ENCODE measurements at regions not wholly inside any gene's neighbourhood (a gene's known extent, or its start where the extent isn't known, plus 50 kb on each side); places are given as distances from the start of the nearest gene placed in this dataset.

GRCh38 chr10:89909752-89910151 lies 208.4 kb downstream of the KIF20B start:
- intact Hi-C loops (cut with DNase I): no loop called here
- no peaks in the 10 kb centered on the region for H3K9me3 ChIP-seq

GRCh38 chr10:89915021-89915420 lies 213.6 kb downstream of the KIF20B start:
- Histone ChIP-seq H3K4me3 (no peak overlapping the region), H3K9me3 (no peaks in the 10 kb centered on the region), H3K27me3 (no peaks in the 10 kb centered on the region), H3K4me1 (no peaks in the 10 kb centered on the region), H3K27ac (no peak overlapping the region), H3K36me3 (no peaks in the 10 kb centered on the region)
- TF ChIP-seq POLR2AphosphoS5 (IDR thresholded peaks at IDR 0.05; ENCODE audit: insufficient read depth in 1 of 2, low read depth in 1 of 2) (no peak), POLR2A (IDR thresholded peaks at IDR 0.05) (no peak)
- TF ChIP-seq, protein P1, sequence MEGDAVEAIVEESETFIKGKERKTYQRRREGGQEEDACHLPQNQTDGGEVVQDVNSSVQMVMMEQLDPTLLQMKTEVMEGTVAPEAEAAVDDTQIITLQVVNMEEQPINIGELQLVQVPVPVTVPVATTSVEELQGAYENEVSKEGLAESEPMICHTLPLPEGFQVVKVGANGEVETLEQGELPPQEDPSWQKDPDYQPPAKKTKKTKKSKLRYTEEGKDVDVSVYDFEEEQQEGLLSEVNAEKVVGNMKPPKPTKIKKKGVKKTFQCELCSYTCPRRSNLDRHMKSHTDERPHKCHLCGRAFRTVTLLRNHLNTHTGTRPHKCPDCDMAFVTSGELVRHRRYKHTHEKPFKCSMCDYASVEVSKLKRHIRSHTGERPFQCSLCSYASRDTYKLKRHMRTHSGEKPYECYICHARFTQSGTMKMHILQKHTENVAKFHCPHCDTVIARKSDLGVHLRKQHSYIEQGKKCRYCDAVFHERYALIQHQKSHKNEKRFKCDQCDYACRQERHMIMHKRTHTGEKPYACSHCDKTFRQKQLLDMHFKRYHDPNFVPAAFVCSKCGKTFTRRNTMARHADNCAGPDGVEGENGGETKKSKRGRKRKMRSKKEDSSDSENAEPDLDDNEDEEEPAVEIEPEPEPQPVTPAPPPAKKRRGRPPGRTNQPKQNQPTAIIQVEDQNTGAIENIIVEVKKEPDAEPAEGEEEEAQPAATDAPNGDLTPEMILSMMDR (IDR thresholded peaks at IDR 0.05): no peak
- intact Hi-C loops (cut with DNase I): no loop called here
- no peak for DNase-seq (ENCODE audit: extremely low spot score in 2 of 2)

More at GRCh38 chr10:89909752-89910151, 208.4 kb downstream of the KIF20B start:
- Histone ChIP-seq H3K27ac (no peak overlapping the region), H3K36me3 (no peaks in the 10 kb centered on the region), H3K27me3 (no peaks in the 10 kb centered on the region), H3K4me1 (no peaks in the 10 kb centered on the region), H3K4me3 (no peak overlapping the region)
- TF ChIP-seq, protein P1 (IDR thresholded peaks at IDR 0.05): no peak
- TF ChIP-seq POLR2A (IDR thresholded peaks at IDR 0.05) (no peak), POLR2AphosphoS5 (IDR thresholded peaks at IDR 0.05; ENCODE audit: insufficient read depth in 1 of 2, low read depth in 1 of 2) (no peak)
- DNase-seq (ENCODE audit: extremely low spot score in 2 of 2): no peak

DNA sequence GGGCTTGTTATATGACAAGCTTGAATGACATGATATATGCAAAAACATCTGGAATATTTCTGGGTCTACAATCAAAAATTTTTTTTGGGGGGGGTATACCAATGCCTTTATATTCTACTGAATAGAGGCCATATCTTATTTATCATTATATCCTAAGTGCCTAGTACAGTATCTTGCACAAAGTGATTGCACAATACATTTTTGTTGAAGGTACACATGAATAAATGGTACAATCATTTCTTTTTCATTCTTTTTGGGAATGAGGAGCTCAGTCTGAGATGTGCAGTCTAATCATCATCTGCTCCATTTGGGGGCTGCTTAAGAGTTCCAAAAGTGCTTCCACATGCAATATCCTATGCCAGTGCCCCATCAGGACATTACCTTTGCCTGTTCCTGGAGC lies 214.6 kb downstream of the KIF20B start:
- Histone ChIP-seq H3K9me3 (no peaks in the 10 kb centered on the region), H3K4me3 (no peak overlapping the region), H3K36me3 (no peaks in the 10 kb centered on the region), H3K27ac (no peak overlapping the region), H3K4me1 (no peaks in the 10 kb centered on the region), H3K27me3 (no peaks in the 10 kb centered on the region)
- intact Hi-C loops (cut with DNase I): no loop called here
- no peak for DNase-seq (ENCODE audit: extremely low spot score in 2 of 2)
- TF ChIP-seq POLR2AphosphoS5 (IDR thresholded peaks at IDR 0.05; ENCODE audit: insufficient read depth in 1 of 2, low read depth in 1 of 2): no peak
- TF ChIP-seq, protein P1 (IDR thresholded peaks at IDR 0.05): no peak
- TF ChIP-seq POLR2A (IDR thresholded peaks at IDR 0.05): no peak

GRCh38 chr10:89916468-89917215 lies 215.3 kb downstream of the KIF20B start:
- DNase-seq (ENCODE audit: extremely low spot score in 2 of 2): no peak
- H3K36me3 ChIP-seq: no peaks in the 10 kb centered on the region
- no peaks in the 10 kb centered on the region for H3K27me3 ChIP-seq
- H3K4me3 ChIP-seq: no peak overlapping the region
- intact Hi-C loops (cut with DNase I): no loop called here
- H3K4me1 ChIP-seq: no peaks in the 10 kb centered on the region
- TF ChIP-seq POLR2A (IDR thresholded peaks at IDR 0.05): no peak
- H3K9me3 ChIP-seq: no peaks in the 10 kb centered on the region
- no peak overlapping the region for H3K27ac ChIP-seq

- TF ChIP-seq POLR2AphosphoS5 (IDR thresholded peaks at IDR 0.05; ENCODE audit: insufficient read depth in 1 of 2, low read depth in 1 of 2) (no peak), POLR2A (IDR thresholded peaks at IDR 0.05) (no peak)
- TF ChIP-seq, protein P1 (IDR thresholded peaks at IDR 0.05): no peak
- intact Hi-C loops (cut with DNase I): no loop called here
- Histone ChIP-seq H3K27me3 (no peaks in the 10 kb centered on the region), H3K36me3 (no peaks in the 10 kb centered on the region), H3K4me3 (no peak overlapping the region), H3K27ac (no peak overlapping the region), H3K9me3 (no peaks in the 10 kb centered on the region), H3K4me1 (no peaks in the 10 kb centered on the region)
- DNase-seq (ENCODE audit: extremely low spot score in 2 of 2): no peak
Observed at GRCh38 chr10:89921403-89921802, 220.0 kb downstream of the KIF20B start.

All from vagina (tissue), 2 donors.